ENCODE measurements at regions not wholly inside any gene's neighbourhood (a gene's known extent, or its start where the extent isn't known, plus 50 kb on each side); places are given as distances from the start of the nearest gene placed in this dataset.

DNA sequence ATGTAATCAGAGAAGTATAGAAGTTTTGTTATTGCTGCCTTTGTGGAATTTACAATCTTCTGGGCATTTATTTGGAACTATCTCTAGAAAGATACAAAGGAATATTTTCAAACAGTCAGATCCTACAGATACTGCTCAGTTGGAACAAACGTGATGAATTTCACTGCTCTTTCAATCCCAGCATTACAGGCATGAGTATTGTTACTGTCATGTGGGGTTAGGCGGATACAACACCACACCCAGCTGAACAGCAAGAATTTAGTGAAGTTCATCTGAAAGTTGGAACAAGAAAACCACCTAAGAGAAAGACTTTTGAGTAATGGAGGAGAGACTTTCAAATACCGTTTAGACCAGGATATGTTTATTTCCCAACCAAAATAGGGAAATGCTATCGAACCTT is 123.3 kb upstream of the PLXNC1 start:
- Histone ChIP-seq H2BK120ac (ENCODE audit: low read depth, low read length, poor library complexity, severe bottlenecking) (no peak overlapping the region), H3K9me3 (ENCODE audit: control insufficient read depth, low read depth, low read length) (peaks cover 4% of the 10 kb centered on the region), H3K79me2 (ENCODE audit: insufficient read depth, low read length) (no peaks in the 10 kb centered on the region), H3K56ac (ENCODE audit: insufficient read length, low read depth, low read length) (no peak overlapping the region), H2AK5ac (ENCODE audit: insufficient read length, low read length) (no peak overlapping the region), H3T11ph (ENCODE audit: low read length) (no peak overlapping the region), H4K91ac (ENCODE audit: insufficient read length, low read depth, low read length) (no peak overlapping the region), H4K20me1 (ENCODE audit: control insufficient read depth, insufficient read depth, insufficient read length) (no peaks in the 10 kb centered on the region), H3K23me2 (ENCODE audit: insufficient read length, low read depth, low read length, poor library complexity, severe bottlenecking) (no peaks in the 10 kb centered on the region), H3K27ac (ENCODE audit: insufficient read length, low read depth, low read length) (no peak overlapping the region), H2BK5ac (ENCODE audit: insufficient read length, low read length) (no peak overlapping the region), H3K23ac (ENCODE audit: insufficient read length, low read depth, low read length) (no peak overlapping the region), H3K27me3 (ENCODE audit: insufficient read depth, low read length) (no peaks in the 10 kb centered on the region), H2BK12ac (ENCODE audit: insufficient read length, low read depth, low read length) (no peak overlapping the region), H3K18ac (ENCODE audit: insufficient read length, low read depth, low read length) (no peak overlapping the region), H2AFZ (ENCODE audit: low read length) (no peak overlapping the region), H3K79me1 (ENCODE audit: insufficient read depth, low read depth, low read length, poor library complexity, severe bottlenecking) (no peaks in the 10 kb centered on the region), H3K9ac (ENCODE audit: extremely low read depth, insufficient read length, low read length) (no peak overlapping the region), H2BK15ac (ENCODE audit: low read depth, low read length) (no peak overlapping the region), H3K14ac (ENCODE audit: insufficient read depth, low read length) (no peak overlapping the region), H3K4me1 (ENCODE audit: insufficient read depth, low read length) (no peaks in the 10 kb centered on the region; the same call in 1 of the 2 replicates), H2BK20ac (ENCODE audit: low read depth, low read length, poor library complexity, severe bottlenecking) (no peak overlapping the region), H3K4ac (ENCODE audit: low read depth, low read length) (no peak overlapping the region), H3K4me2 (ENCODE audit: insufficient read depth, insufficient read length, low read length) (no peak overlapping the region), H4K5ac (ENCODE audit: insufficient read length, low read depth, low read length) (no peak overlapping the region), H4K8ac (replicated peaks; ENCODE audit: insufficient read length, low read depth, low read length) (no peak overlapping the region)
- no CpG with 5 or more reads among the region's 4 CpGs for WGBS (ENCODE audit: extremely low coverage, insufficient read length, low lambda C conversion rate)
- Mint-ChIP-seq H3K4me1 (peaks cover 5 to 11% of the 10 kb centered on the region in 2 experiments; a peak in 2 of 4 replicates), H3K27me3 (ENCODE audit: low read depth) (peaks cover 1% of the 10 kb centered on the region), H3K36me3 (ENCODE audit: insufficient read depth in 1 of 3, low read depth in 3 of 3) (peaks cover 5 to 21% (median 7%) of the 10 kb centered on the region in 3 experiments), H3K27ac (no peak overlapping the region), H3K4me3 (no peak overlapping the region), H3K9me3 (peaks cover 22 to 24% of the 10 kb centered on the region in 2 experiments)
- TF ChIP-seq, protein P1, sequence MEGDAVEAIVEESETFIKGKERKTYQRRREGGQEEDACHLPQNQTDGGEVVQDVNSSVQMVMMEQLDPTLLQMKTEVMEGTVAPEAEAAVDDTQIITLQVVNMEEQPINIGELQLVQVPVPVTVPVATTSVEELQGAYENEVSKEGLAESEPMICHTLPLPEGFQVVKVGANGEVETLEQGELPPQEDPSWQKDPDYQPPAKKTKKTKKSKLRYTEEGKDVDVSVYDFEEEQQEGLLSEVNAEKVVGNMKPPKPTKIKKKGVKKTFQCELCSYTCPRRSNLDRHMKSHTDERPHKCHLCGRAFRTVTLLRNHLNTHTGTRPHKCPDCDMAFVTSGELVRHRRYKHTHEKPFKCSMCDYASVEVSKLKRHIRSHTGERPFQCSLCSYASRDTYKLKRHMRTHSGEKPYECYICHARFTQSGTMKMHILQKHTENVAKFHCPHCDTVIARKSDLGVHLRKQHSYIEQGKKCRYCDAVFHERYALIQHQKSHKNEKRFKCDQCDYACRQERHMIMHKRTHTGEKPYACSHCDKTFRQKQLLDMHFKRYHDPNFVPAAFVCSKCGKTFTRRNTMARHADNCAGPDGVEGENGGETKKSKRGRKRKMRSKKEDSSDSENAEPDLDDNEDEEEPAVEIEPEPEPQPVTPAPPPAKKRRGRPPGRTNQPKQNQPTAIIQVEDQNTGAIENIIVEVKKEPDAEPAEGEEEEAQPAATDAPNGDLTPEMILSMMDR (conservative IDR thresholded peaks at IDR 0.05), result no peak
- no peak for DNase-seq

Data from H9 (cell line).